ENCODE measurements at regions not wholly inside any gene's neighbourhood (a gene's known extent, or its start where the extent isn't known, plus 50 kb on each side); places are given as distances from the start of the nearest gene placed in this dataset.

DNA sequence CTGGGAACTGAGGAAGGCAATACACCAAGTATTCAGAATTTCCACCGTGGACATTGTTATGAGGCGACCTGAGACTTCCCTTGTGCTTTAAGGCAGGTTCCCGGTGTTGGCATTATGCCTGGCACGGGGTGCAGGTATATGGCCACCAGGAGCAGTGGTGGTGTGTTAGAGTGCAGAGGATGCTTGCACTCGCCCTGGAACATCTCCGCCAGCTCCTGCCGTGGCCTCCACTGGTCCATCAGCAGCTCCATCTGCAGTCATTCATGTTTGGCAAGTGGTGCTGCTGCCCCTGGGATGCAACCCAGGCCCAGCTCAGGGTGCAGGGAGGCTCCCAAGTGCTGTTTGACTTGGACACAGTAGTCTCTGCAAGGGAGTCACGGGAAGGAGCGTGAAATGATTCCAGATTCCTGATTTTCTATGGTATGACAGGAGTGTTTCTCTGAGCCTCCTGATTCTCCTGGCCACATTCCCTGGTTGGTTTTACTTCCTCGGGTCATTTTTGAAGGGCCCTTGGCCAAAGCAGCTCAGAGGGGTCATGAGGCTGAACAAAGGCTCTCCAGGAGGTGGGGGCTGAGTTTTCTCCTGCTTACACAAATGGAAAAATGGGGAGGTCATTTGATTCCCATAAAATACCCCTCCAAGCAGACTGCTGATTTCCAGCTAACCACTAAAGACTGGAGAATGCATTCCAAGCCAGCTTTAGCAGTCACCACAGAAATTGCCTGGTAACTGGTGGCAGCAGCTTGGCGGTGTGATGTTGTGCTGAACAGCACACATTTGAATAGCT lies 60.4 kb upstream of the PSEN2 start:
- ChIA-PET CTCF (no interaction called here), POLR2A (no interaction called here)
- H3K27me3 ChIP-seq (ENCODE audit: control insufficient read depth, insufficient read depth, low read length), result peaks cover 25% of the 10 kb centered on the region
- TF ChIP-seq, protein P1, sequence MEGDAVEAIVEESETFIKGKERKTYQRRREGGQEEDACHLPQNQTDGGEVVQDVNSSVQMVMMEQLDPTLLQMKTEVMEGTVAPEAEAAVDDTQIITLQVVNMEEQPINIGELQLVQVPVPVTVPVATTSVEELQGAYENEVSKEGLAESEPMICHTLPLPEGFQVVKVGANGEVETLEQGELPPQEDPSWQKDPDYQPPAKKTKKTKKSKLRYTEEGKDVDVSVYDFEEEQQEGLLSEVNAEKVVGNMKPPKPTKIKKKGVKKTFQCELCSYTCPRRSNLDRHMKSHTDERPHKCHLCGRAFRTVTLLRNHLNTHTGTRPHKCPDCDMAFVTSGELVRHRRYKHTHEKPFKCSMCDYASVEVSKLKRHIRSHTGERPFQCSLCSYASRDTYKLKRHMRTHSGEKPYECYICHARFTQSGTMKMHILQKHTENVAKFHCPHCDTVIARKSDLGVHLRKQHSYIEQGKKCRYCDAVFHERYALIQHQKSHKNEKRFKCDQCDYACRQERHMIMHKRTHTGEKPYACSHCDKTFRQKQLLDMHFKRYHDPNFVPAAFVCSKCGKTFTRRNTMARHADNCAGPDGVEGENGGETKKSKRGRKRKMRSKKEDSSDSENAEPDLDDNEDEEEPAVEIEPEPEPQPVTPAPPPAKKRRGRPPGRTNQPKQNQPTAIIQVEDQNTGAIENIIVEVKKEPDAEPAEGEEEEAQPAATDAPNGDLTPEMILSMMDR (IDR thresholded peaks at IDR 0.05; ENCODE audit: low read depth, low read length), result no peak
- H3K4me3 ChIP-seq (ENCODE audit: low read depth, low read length), result no peak overlapping the region
- no peak overlapping the region for H3K27ac ChIP-seq (ENCODE audit: low read depth, low read length)
- no peak for DNase-seq (ENCODE audit: low read depth, low spot score)
- H3K9me3 ChIP-seq (ENCODE audit: control insufficient read depth, insufficient read depth, low read length), result no peaks in the 10 kb centered on the region

DNA sequence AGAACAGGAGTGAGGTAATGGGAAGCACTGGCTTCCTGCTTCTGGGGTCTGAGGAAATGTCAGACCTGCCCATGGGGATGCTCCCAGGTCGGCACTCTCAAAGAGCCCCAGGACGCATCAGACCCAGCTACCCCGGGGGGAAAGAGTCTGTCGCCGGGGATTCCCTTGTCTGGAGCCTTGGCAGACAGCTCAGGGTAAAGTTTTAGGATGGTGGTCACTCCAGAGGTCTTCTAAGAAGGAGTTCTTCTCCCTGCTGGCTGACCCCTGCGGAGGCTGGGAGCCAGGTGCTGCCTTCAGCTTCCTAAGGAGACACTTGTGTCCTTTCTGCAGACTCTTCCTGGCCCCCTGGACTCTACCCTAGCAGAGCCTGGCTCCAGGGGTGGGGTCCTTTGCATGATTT lies 61.9 kb upstream of the PSEN2 start:
- no peak overlapping the region for H3K27ac ChIP-seq (ENCODE audit: low read depth, low read length)
- CTCF ChIA-PET, result no interaction called here
- POLR2A ChIA-PET, result no interaction called here
- DNase-seq (ENCODE audit: low read depth, low spot score), result no peak
- H3K27me3 ChIP-seq (ENCODE audit: control insufficient read depth, insufficient read depth, low read length), result peaks cover 35% of the 10 kb centered on the region
- H3K9me3 ChIP-seq (ENCODE audit: control insufficient read depth, insufficient read depth, low read length), result no peaks in the 10 kb centered on the region
- TF ChIP-seq, protein P1 (IDR thresholded peaks at IDR 0.05; ENCODE audit: low read depth, low read length), result no peak
- no peak overlapping the region for H3K4me3 ChIP-seq (ENCODE audit: low read depth, low read length)

DNA sequence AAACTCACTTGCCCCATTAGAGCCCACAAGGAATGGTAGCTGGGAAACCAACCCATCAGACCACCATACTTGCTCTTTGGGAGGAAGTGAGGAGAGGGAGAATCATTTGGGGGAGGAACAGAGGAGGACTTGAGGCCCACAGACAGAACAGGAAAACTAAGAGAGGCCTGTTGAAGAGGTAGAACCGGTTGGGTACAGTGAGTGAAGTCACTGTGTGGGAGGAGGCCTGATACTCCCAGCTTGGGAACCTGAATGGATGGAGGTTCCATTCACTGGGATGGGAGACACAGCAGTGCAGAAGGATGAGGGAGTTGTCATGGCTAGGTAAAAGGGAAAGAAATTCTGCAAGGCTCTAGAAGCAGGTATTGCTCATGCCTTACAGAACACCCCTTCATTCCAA lies 63.4 kb upstream of the PSEN2 start:
- H3K27me3 ChIP-seq (ENCODE audit: control insufficient read depth, insufficient read depth, low read length), result peaks cover 41% of the 10 kb centered on the region
- POLR2A ChIA-PET, result no interaction called here
- no peak overlapping the region for H3K27ac ChIP-seq (ENCODE audit: low read depth, low read length)
- H3K9me3 ChIP-seq (ENCODE audit: control insufficient read depth, insufficient read depth, low read length), result no peaks in the 10 kb centered on the region
- CTCF ChIA-PET, result interaction anchor here (1.1 kb wide), 1 partner anchor 21 kb away, joined by 4 read pairs; no protein-coding TSS in a partner anchor
- no peak for DNase-seq (ENCODE audit: low read depth, low spot score)
- TF ChIP-seq, protein P1 (IDR thresholded peaks at IDR 0.05; ENCODE audit: low read depth, low read length), result no peak
- H3K4me3 ChIP-seq (ENCODE audit: low read depth, low read length), result no peak overlapping the region

DNA sequence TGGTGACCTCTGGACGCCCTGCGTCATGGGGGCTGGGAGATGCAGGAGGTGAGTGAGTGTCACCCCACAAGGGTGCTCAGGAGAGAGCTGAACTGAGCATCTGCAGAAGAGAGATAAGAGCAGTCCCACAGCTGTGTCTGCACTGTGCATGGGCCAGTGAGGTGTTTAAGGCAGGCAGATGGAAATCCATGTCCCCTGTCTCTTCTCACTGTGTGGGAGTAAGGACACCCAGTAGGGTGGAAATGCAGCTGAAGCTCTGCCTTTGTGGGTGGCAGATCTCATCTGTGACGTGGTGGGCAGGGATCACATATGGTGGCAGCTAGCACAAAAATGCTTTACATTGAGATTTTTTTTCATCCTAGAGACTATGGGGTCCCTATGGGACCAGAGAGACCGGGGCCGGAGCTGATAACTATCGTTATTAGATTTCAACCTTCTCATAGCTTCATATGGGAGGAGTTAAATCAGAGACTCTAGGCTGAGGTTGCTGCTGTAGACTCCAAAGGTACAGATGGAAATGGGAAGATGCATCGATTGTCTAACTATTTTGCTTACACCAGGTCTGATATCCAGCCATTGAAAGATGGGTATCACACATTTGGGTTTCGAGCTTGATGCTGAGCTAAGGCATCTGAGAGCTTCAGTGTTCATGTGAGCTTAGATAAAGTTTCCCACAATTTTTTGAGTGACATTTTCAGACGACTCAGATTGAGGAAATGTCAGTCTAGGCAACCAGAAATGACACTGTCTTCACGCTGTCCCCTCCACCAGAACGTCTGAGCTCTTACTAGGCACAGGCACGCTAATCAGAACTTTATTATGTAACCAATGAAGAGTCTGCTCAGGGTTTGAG lies 65.3 kb upstream of the PSEN2 start:
- POLR2A ChIA-PET, result no interaction called here
- H3K27ac ChIP-seq (ENCODE audit: low read depth, low read length), result no peak overlapping the region
- CTCF ChIA-PET, result interaction anchor here (0.6 to 0.7 kb wide), 2 partner anchors 13 to 179 kb away, joined by 3 to 9 read pairs; no protein-coding TSS in a partner anchor

More for the DNA sequence above, 65.3 kb upstream of the PSEN2 start:
- Histone ChIP-seq H3K27me3 (ENCODE audit: control insufficient read depth, insufficient read depth, low read length) (peaks cover 40% of the 10 kb centered on the region), H3K4me3 (ENCODE audit: low read depth, low read length) (no peak overlapping the region), H3K9me3 (ENCODE audit: control insufficient read depth, insufficient read depth, low read length) (no peaks in the 10 kb centered on the region)
- DNase-seq (ENCODE audit: low read depth, low spot score), result no peak
- TF ChIP-seq, protein P1 (IDR thresholded peaks at IDR 0.05; ENCODE audit: low read depth, low read length), result no peak

All from AG04450 (cell line).